HG03460 (cell line): ENCODE measurements at regions not wholly inside any gene's neighbourhood (a gene's known extent, or its start where the extent isn't known, plus 50 kb on each side); places are given as distances from the start of the nearest gene placed in this dataset.
"Not testable (repeated sequence)": the region's sequence is repeated elsewhere in the genome, so short reads cannot be mapped to it uniquely, and the experiment has no call there.

Source experiments
- ATAC-seq: cut with Tn5 transposase; IDR thresholded peaks from one replicate; pipeline ENCODE4 v1.9.1; 2021; ENCODE audit not compliant: unreplicated experiment

DNA sequence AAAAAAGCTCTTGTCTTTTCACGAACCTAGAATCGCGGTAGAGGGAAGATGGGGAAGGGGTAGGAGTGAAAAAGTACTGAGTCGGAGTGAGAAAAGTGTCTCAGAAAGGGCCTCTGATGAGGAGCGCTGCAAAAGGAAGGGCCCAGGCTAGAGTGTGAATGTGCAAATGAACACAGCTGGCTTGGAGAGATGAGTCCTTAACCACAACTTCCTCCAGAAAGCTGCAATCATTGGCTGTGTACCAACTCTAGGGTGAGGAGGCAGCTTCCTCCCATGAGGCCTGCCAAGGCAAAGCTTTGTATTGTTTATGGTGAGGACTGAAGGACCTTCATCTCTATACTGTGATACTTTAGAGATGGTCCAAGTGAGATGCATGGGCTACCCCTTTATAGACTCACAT, 566.9 kb upstream of the ANO5 start:
- peak; percentile 51 for ATAC-seq

DNA sequence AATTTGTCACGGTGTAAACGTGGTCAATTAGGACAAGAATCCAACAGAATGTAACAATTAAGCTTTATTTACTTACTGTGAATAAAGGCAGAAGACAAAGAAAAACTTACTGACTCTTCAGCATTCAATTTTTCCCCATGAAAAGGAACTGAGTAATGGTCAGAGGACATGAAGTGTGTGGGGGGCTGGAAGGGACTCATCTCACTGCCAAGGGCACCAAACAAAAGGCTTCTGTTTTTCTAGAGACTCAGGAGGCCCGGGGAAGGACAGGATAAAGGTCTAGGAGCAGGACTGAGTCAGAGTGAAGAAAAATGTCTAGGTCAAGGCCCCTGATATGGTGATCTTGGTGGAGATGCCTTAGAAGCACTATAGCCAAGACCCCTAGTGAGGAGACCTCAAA, 564.2 kb upstream of the ANO5 start:
- ATAC-seq: no peak

DNA sequence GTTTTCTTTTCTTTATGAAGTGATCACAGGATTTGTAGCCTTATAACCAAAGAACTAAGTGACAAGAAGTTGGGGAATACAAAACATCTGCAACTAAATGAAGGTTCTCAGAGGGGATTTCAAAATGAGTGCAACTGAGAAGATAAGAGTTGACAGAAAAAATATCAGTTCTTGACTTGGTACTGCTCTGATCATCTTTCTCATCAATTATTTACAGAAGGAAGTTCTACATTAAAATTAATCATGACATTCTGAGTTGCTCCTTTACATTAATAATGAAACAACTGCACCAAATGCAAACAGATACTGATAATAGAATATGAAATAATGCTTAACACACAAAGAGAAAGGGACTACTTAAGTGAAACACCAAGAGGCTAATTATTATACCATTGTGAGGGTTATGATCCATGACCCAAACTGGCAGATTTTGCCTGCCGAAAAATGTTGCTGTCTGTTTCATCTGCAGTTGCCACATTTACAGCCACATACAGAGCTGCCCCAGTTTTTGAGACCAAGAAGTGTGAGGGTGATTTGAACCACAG, 561.9 kb upstream of the ANO5 start:
- peak; percentile 66 for ATAC-seq

DNA sequence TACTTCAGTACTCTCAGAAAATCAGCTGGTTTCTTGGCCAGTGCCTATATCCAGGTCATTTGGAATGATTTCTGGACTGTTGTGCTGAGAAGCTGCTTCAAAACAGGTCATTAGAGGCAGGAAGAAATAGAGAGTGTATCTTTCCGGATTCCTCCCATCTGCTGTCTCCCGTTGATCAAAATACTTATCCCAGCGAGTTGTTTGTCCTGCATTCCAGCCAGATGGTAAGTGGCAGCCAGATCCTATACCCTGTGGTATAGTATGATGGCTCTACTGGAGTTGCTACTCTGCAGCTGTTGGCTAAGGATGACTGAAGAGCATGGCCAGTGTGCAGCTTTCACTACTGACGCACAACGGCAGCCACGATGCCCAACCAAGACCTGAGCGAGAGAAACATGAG, 560.9 kb upstream of the ANO5 start:
- no peak for ATAC-seq

DNA sequence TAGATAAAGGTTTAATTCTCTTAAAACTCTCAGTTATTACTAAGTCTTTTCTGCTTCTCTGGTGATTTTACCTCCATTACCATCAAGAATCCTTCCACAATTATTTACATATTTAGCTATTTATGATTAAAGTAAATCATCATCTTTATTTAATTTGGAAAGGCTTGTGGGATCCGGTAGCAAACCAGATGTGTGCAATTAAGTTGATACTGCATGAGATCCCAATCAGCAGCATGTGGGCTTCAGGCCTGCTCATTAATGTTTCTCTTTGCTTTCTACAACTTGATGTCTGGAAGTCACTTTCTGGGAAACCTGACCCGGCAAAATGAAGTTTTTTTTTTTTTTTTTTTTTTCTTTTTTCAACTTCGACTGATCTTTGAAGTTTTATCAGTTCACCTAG, 558.4 kb upstream of the ANO5 start:
- no peak for ATAC-seq

DNA sequence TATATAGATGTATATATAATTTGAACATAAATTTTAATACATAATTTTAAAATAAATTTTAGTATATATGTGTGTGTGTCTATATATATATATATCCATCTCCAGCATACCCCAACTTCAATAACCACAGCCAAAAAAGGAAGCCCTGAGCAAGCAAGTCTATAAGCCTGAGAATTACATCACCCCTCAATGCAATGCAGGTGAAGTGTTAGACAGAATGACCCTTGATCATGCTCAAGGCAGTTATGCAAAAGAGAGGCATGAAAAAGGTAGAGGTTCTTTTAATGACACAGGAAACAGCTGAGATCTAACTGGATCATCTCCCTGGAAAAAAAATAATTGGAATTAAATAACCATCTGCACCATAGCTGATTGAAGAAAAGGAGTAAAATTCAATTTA, 557.9 kb upstream of the ANO5 start:
- ATAC-seq: no peak

DNA sequence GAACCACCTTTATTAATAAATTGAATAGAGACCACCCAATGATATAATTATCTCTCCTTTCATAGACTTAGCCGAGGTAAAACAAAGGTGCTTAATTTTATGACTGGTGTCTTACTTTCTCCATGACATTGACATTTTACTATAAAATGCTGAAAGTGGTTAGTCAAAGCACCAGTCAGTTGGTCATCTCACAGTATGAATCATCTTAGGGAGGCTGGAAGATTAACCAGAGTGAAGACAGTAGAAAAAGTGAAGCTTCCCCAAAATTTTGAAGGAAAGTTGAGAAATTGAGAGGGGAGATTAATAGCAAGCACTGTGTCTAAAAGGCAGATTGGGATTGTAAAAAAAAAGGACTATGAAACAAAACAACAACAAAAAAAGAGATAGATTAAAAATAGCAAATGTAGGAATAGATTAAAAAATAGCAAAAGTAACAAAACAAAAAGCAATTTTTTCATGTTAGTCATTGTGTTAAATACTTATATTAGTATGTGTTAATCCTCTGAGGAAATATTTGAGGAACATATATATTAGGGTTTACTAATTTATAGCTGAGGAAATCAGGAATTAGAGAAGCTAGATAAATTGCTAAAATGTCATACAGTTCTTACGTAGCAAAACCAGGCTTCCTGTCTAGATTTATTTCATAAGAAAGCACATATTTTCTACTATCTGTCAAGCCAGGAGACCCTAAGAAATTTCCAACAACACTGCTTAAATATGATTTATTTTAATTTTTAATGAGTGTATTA, 557.3 kb upstream of the ANO5 start:
- ATAC-seq: peak; percentile 53

DNA sequence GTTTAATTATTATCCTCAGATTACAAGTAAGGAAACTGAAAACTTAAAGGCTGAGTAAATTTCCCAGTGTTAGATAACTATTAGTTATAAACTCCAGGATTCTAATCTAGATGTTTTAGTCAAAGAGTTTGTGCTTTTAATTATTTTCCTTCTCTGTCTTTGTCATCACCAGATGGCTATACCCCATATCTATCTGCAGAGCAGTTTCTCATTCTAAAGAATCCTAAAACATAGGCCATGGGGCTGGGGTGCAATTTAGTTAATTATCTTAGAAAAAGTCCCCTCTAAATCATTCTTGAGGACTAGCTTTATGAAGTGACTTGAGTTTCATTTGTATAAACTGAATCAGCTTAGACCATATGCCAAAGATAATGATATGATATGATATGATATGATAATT, 556.3 kb upstream of the ANO5 start:
- ATAC-seq: peak; percentile 43

DNA sequence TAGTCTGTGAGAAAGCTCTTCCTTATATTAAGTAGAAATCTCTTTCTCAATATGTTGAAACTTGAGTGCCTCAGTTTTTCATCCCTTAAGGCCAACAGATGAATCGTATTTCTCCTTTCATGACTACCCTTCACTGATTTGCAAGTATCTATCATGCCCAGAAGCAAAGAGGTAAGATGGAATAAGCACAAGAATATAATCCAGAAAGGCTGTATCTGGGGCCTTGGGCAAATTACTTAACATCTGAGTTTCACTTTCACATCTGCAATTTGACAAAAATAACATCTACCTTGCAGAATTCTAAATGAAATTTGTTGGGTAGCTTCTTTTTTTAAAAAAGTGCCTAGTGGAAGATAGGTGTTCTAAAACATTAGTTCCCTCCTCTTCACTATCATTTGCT, 552.4 kb upstream of the ANO5 start:
- peak; percentile 43 for ATAC-seq

DNA sequence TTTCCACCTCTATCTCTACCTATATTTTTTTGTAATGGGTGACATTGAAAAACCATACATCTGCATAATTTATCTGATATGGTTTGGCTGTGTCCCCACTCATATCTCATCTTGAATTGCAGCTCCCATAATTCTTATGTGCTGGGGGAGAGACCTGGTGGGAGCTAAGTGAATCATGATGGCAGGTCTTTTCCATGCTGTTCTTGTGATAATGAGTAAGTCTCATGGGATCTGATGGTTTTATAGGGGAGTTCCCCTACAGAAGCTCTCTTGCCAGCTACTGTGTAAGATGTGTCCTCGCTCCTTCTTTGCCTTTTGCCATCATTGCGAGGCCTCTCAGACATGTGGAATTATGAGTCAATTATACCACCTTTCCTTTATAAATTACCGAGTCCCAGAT, 551.0 kb upstream of the ANO5 start:
- ATAC-seq: no peak

DNA sequence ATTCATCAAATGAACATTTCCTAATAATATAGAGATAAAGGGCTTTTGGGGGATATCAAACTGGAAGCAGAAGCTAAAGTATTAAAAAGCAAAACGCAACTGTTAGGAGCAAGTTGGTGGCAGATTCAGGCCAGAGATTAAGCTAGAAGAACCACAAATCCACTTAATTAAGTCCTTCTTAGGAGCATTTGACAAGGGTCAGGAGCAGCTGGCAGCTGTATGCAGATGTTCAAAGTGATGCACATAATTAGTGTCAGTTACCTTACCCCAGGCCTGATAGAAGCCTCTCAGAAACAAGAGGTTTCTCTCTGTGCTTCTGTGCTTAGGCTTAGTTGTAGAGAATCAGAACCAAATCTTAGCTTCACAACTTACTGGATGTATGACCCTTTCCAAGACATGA, 546.5 kb upstream of the ANO5 start:
- ATAC-seq: no peak

DNA sequence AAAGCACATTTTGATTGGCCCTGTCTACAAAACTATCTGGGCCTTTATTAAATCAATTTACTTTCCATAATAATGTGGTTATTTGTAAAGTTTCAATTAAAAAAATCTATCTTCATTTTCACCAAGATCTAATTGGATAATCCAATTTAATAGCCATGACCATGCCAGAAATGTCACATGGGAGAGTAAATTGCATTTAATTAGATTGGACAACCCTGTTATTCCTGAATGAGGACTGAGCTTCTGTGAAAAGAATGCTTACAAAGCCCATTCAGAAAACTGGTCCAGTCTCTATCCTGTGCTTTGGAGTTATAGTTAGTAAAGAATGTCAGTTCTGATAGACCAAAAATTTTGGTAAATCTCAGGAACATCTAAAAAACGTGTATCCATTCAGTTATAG, 541.9 kb upstream of the ANO5 start:
- ATAC-seq: no peak

DNA sequence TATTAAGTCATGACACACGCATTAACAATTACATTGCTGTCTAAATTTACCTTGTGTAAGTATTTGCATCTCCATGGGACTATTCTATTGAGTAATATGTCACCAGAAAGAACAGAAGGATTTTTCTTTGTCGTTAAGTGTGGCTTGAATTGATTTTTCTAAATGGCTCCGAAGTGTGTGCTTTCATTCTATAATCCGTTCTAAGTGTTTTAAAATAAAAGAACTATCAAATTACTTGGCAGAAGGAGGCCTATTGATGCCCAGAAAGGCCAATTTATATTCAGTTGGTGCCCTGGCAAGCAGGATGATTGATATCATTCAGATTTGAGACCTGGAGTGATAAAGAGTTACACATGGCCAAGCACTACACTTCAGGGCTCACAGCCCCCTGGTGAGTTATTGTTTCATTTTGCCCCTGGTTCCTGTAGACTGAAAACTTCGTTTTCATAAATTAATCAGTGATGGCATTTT, 538.9 kb upstream of the ANO5 start:
- ATAC-seq: no peak

DNA sequence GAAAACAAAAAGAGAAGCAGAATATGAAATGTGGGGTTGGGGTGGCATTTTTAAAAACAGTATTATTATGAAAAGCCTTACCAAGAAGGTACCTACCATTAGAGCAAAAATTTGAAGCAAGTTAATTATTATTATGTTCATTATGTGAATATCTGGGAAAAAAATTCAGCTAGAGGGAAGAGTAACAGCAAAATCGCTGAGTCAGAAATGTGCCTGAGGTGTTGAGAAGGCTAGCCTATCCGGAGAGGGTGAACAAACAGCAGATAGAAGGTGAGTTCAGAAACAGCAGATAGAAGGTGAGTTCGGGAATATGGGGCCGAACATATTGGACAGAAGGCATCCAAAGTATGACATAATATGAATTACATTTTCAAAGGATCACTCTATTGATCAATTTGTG, 536.8 kb upstream of the ANO5 start:
- no peak for ATAC-seq

DNA sequence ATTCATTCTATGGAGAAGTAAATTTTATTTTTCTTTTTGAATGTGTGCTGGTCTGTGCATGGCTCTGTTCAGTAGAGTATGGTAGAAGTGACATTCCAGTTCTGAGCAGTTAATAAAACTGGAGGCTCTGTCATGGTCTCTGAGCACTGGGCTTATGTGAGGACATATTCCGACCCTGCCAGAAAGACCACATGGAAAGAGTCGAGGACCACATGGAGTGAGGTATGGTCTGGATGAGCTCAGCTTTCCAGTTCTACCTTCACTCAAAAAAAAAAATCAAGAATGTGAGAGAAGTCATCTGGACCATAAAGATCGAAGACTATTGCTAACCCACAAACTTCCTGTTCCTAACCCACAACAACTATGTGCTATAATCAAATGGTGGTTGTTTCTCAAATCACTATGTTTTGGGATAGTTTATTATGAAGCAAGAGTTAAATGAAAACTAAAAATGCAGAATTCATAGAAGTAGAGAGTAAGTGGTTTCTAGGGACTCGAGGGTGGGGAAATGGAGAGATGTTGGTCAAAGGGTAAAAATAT, 534.2 kb upstream of the ANO5 start:
- ATAC-seq: no peak

DNA sequence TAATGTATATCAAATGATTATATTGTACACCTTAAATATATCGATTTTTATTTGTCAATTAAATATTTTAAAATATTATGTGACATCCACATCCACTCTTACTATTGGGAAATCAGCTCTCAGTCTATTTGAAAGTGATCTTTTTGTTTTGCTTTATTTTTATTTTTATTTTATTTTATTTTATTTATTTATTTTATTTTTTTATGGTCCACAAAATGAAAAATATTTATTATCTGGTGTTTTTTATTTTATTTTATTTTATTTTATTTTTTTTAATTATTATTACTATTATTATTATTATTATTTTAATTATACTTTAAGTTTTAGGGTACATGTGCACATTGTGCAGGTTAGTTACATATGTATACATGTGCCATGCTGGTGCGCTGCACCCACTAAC, 533.5 kb upstream of the ANO5 start:
- not testable (repeated sequence) for ATAC-seq

DNA sequence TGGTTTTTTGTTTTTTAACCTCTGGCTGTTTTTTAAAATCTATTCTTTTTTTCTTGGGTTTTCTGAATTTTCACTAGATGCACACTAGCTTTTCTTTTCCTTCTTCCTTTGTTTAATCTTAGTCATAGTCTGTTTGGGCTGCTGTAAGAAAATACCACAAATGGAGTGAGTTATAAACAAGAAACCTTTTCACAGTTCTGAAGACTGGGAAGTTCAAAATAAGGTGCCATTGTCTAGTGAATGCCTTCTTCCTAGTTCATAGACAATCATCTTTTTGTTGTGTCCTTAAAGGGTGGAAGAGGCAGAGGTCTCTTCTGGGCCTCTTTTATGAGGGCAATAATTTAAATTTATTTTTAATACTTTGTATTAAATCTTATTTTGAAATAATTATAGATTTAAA, 532.9 kb upstream of the ANO5 start:
- ATAC-seq: no peak

DNA sequence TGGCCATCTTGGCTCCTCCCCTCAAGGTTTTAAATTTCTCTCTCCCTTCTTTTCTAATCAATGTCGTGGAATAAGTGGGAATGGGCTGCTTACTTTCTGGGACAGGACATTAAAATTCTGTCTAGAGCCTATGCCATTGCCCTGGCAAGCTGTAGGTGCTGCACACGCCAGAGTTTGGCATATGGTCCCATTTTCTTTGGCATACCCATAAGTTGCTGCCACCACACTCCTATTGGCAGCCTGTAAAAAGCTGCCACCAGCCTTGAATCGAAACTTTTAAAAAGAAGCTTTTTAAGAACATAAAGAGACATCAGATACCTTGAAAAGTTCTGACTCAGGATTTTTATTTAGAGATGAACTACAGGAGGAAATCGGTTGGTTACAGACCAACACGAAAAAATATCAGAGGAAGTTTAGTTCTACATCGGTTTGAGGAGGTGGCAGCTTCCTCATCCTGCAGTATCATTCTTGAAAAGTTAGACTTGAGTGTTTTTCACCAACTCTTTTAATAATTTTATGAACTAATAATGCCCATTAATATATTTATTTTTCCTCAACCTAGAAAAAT, 517.8 kb upstream of the ANO5 start:
- ATAC-seq: no peak

DNA sequence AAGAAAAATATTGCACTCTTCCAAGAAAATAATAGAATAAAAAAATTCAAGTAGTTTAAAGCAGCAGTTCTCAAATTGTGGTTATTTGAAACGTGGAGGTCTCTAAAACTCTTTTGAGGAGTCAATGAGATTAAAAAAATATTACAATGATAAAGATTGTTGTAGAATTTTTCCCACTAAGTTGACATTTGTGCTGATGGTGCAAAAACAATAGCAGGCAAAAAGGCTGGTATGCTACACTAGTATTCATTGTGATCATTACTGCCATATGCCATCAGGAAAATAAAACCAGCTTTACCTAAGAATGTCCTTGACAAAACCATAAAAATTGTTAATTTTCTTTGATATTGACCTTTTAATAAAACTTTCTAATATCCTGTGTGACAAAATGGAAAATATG, 505.2 kb upstream of the ANO5 start:
- no peak for ATAC-seq

DNA sequence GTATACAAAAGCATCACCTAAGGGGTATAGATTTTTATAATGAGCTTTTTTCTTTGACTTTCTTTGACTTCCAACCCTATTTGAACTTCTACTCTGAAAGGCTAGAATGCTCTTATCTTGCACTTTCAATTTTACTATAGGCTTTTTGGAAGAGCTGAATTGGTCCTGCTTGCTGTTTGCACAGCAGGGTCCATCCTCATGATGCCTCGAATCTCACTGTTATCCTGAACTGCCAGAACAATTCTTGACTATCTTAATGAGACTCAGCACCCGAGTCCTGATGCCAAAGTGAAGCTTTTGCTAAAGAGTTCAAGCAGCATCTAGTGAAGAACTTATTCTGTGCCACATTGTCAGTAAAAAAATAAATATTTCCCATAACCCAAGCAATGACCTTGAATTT, 488.3 kb upstream of the ANO5 start:
- ATAC-seq: no peak

DNA sequence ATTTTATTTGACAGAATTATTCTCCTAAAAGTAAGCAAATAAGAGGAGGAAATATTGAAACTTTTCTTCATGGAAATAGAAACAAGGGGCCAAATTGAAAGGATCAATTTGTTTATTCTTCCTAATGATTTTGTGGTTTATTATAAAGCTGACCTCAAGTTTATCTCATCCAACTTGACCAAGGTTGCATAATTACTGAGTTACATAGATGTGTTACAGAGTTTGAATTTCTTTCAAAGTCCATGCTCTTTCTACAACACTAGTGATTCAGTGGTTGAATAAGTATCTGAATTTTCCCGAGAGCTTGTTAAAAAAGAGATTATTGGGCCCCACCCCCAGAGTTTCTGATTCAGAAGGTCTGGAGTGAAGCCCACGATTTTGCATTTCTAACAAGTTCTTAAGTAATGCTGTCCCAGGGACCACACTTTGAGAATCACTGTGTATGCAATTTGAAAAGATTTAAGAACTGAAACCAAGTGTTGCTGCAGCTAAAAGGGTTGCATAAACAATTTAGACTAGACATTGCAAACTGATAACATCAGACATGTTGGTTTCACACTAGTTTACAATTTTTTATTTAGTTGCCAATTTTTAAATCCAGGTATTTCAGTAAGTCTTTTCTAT, 485.7 kb upstream of the ANO5 start:
- no peak for ATAC-seq

DNA sequence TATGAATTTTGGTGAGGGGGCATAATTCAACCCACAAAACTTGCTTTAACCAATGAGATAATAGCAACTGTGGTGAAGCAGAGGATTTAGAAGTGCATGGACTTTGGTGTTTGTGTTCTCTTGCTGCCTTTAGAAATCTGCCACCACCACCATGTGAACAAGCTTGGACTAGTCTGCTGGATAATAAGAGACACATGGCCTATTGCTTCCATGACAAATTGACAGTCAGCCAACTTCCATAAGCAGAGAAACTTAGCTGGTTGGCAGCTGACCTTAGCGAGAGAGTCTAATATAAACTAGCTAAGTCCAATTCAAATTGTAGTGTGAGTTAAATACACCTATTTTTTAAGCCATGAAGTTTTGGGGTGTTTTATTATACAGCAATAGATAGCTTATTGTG, 482.1 kb upstream of the ANO5 start:
- no peak for ATAC-seq
